SU-DHL-6 (cell line): ENCODE measurements at regions not wholly inside any gene's neighbourhood (a gene's known extent, or its start where the extent isn't known, plus 50 kb on each side); places are given as distances from the start of the nearest gene placed in this dataset.

Experiments used
- H2AFZ ChIP-seq: fragments of 200-600 bp; sonication (generic); 2 replicates; pipeline ENCODE4 v1.6.1; 2014; ENCODE audit warnings: low read depth, mild to moderate bottlenecking, moderate library complexity, mixed read lengths, antibody characterized with exemption, low read length; ENCODE audit not compliant: severe bottlenecking
- H3F3A ChIP-seq: fragments of 200-600 bp; shearing (Covaris generic); 2 replicates; pipeline ENCODE4 v1.6.0; 2016; ENCODE audit warnings: antibody characterized with exemption, mild to moderate bottlenecking; ENCODE audit not compliant: insufficient read depth
- H3K27ac ChIP-seq: fragments of 200-600 bp; sonication (generic); 2 replicates; pipeline ENCODE4 v1.5.1; 2016; ENCODE audit warnings: low read depth, mild to moderate bottlenecking, low read length, moderate library complexity, mixed read lengths
- H3K27me3 ChIP-seq: fragments of 200-600 bp; sonication (generic), shearing (Covaris generic); 2 replicates; pipeline ENCODE4 v1.6.0; 2014; ENCODE audit warnings: mild to moderate bottlenecking, low read length
- H3K36me3 ChIP-seq: fragments of 200-600 bp; sonication (generic); 2 replicates; pipeline ENCODE4 v1.6.1; 2014; ENCODE audit warnings: mild to moderate bottlenecking, low read length, mixed read lengths
- H3K4me2 ChIP-seq: fragments of 300-600, 200-600 bp; shearing (Covaris generic), sonication (generic); 2 replicates; pipeline ENCODE4 v1.6.0; 2014; ENCODE audit warnings: low read length, low read depth, mild to moderate bottlenecking; ENCODE audit not compliant: poor library complexity, severe bottlenecking
- H3K4me3 ChIP-seq: fragments of 200-600 bp; sonication (generic); 2 replicates; pipeline ENCODE4 v1.5.1; 2014; ENCODE audit warnings: antibody characterized with exemption, low read length, mild to moderate bottlenecking, mixed read lengths; ENCODE audit not compliant: insufficient read depth, poor library complexity, severe bottlenecking
- H3K79me2 ChIP-seq: fragments of 200-600 bp; sonication (generic); 2 replicates; pipeline ENCODE4 v1.6.1; 2014; ENCODE audit warnings: mild to moderate bottlenecking, low read length, moderate library complexity; ENCODE audit not compliant: insufficient read depth
- H3K9ac ChIP-seq: fragments of 200-600 bp; sonication (generic); 2 replicates; pipeline ENCODE4 v1.7.0; 2014; ENCODE audit warnings: mild to moderate bottlenecking, low read length
- H3K9me2 ChIP-seq: fragments of 200-600 bp; sonication (generic); replicated peaks from 2 replicates; pipeline ENCODE4 v1.6.1; 2014; ENCODE audit warnings: low read length; ENCODE audit not compliant: insufficient read depth
- H3K9me3 ChIP-seq: fragments of 200-600 bp; sonication (generic); 2 replicates; pipeline ENCODE4 v1.6.1; 2014; ENCODE audit warnings: low read length, mixed read lengths; ENCODE audit not compliant: insufficient read depth
- H4K20me1 ChIP-seq: fragments of 200-600 bp; sonication (generic); 2 replicates; pipeline ENCODE4 v1.6.1; 2014; ENCODE audit warnings: low read depth, mild to moderate bottlenecking, antibody characterized with exemption, low read length, moderate library complexity, mixed read lengths
- EZH2phosphoT487 ChIP-seq: fragments of 200-600 bp; sonication (generic), shearing (Covaris generic); conservative IDR thresholded peaks from 2 replicates; pipeline ENCODE4 v1.6.1; 2018; ENCODE audit warnings: mild to moderate bottlenecking, antibody characterized with exemption, low read length, moderate library complexity, mixed read lengths
- TF ChIP-seq, protein P1 (sequence below): fragments of 200-600 bp; sonication (generic); IDR thresholded peaks from one replicate; pipeline ENCODE4 v1.5.1; 2017; ENCODE audit warnings: antibody characterized with exemption, mild to moderate bottlenecking, low read length, moderate library complexity; ENCODE audit not compliant: insufficient read depth, poor library complexity, severe bottlenecking

DNA sequence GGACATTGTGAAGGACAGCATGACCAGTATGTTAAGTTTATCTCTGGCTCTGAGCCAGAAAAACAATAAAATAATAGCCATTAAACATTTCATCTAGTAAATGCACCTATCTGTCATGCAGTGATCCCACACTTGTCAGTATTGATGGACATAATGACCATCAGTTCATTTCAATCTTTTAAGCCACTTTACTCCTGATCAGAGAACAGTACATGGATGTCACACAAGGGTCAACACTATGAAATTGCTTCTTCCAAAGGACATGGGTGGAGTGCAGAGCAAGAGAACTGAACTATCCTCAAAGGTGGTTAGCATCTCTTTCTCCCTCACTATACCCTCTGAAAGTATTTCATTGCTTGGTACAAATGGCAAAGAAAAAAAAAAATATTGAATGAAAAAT lies 816.0 kb upstream of the GYPC start:
- H3K9ac ChIP-seq: no peak overlapping the region
- H3K4me2 ChIP-seq: no peak overlapping the region
- H3F3A ChIP-seq: no peaks in the 10 kb centered on the region
- no peak overlapping the region for H2AFZ ChIP-seq
- 0 out of 2 replicates have a peak, but pooled peaks cover 3% of the 10 kb centered on the region for H3K9me2 ChIP-seq
- H3K9me3 ChIP-seq: no peaks in the 10 kb centered on the region
- no peak overlapping the region for H3K27ac ChIP-seq
- TF ChIP-seq, protein P1, sequence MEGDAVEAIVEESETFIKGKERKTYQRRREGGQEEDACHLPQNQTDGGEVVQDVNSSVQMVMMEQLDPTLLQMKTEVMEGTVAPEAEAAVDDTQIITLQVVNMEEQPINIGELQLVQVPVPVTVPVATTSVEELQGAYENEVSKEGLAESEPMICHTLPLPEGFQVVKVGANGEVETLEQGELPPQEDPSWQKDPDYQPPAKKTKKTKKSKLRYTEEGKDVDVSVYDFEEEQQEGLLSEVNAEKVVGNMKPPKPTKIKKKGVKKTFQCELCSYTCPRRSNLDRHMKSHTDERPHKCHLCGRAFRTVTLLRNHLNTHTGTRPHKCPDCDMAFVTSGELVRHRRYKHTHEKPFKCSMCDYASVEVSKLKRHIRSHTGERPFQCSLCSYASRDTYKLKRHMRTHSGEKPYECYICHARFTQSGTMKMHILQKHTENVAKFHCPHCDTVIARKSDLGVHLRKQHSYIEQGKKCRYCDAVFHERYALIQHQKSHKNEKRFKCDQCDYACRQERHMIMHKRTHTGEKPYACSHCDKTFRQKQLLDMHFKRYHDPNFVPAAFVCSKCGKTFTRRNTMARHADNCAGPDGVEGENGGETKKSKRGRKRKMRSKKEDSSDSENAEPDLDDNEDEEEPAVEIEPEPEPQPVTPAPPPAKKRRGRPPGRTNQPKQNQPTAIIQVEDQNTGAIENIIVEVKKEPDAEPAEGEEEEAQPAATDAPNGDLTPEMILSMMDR: no peak
- TF ChIP-seq EZH2phosphoT487: no peak
- H3K27me3 ChIP-seq: no peaks in the 10 kb centered on the region
- no peaks in the 10 kb centered on the region for H4K20me1 ChIP-seq
- no peaks in the 10 kb centered on the region for H3K36me3 ChIP-seq
- H3K79me2 ChIP-seq: no peaks in the 10 kb centered on the region
- no peak overlapping the region for H3K4me3 ChIP-seq

- no peak overlapping the region for H3K4me2 ChIP-seq
- H3K27ac ChIP-seq: no peak overlapping the region
- no peaks in the 10 kb centered on the region for H3K36me3 ChIP-seq
- 0 out of 2 replicates have a peak, but pooled peaks cover 3% of the 10 kb centered on the region for H3K9me2 ChIP-seq
- H3K27me3 ChIP-seq: no peaks in the 10 kb centered on the region
- H3F3A ChIP-seq: no peaks in the 10 kb centered on the region
- H3K9me3 ChIP-seq: no peaks in the 10 kb centered on the region
- TF ChIP-seq, protein P1: no peak
- TF ChIP-seq EZH2phosphoT487: no peak
- H3K9ac ChIP-seq: no peak overlapping the region
- H2AFZ ChIP-seq: no peak overlapping the region
- H3K4me3 ChIP-seq: no peak overlapping the region
- no peaks in the 10 kb centered on the region for H4K20me1 ChIP-seq
- no peaks in the 10 kb centered on the region for H3K79me2 ChIP-seq
Observed at GRCh38 chr2:125842041-125842440, 813.9 kb upstream of the GYPC start.

- H3K79me2 ChIP-seq: no peaks in the 10 kb centered on the region
- no peak overlapping the region for H3K4me2 ChIP-seq
- H4K20me1 ChIP-seq: no peaks in the 10 kb centered on the region
- no peaks in the 10 kb centered on the region; the same call in 1 of the 2 replicates for H3K9me2 ChIP-seq
- no peak overlapping the region for H3K9ac ChIP-seq
- no peaks in the 10 kb centered on the region for H3K27me3 ChIP-seq
- H3K27ac ChIP-seq: no peak overlapping the region
- H3K4me3 ChIP-seq: no peak overlapping the region
- no peaks in the 10 kb centered on the region for H3K36me3 ChIP-seq
- no peaks in the 10 kb centered on the region for H3F3A ChIP-seq
- H3K9me3 ChIP-seq: no peaks in the 10 kb centered on the region
- no peak overlapping the region for H2AFZ ChIP-seq
- no peak for TF ChIP-seq EZH2phosphoT487
- TF ChIP-seq, protein P1: no peak
Observed at GRCh38 chr2:125850541-125850940, 805.4 kb upstream of the GYPC start.

GRCh38 chr2:125852364-125852763 lies 803.6 kb upstream of the GYPC start:
- Histone ChIP-seq H3K27me3 (no peaks in the 10 kb centered on the region), H3K9ac (no peak overlapping the region), H3K4me2 (no peak overlapping the region), H3F3A (no peaks in the 10 kb centered on the region), H3K4me3 (no peak overlapping the region), H3K36me3 (no peaks in the 10 kb centered on the region), H4K20me1 (no peaks in the 10 kb centered on the region), H3K9me2 (no peaks in the 10 kb centered on the region; the same call in 1 of the 2 replicates), H3K79me2 (no peaks in the 10 kb centered on the region), H3K27ac (no peak overlapping the region), H3K9me3 (no peaks in the 10 kb centered on the region), H2AFZ (no peak overlapping the region)
- TF ChIP-seq, protein P1: no peak
- TF ChIP-seq EZH2phosphoT487: no peak
